Large intestine (tissue), 3 donors: ENCODE measurements at regions not wholly inside any gene's neighbourhood (a gene's known extent, or its start where the extent isn't known, plus 50 kb on each side); places are given as distances from the start of the nearest gene placed in this dataset.

Experiments
- DNase-seq, 2 donors: peaks; one replicate each; pipeline versions ENCODE4 v3.0.0 to v3.0.0-alpha.2; 2013
- H3K27ac ChIP-seq: one replicate; pipeline ENCODE4 v1.5.1; 2013; ENCODE audit warnings: low read length
- H3K27me3 ChIP-seq: 2 replicates; pipeline ENCODE4 v1.6.1; 2013; ENCODE audit warnings: low read length; ENCODE audit not compliant: control insufficient read depth, insufficient read depth
- H3K36me3 ChIP-seq: 2 replicates; pipeline ENCODE4 v1.6.1; 2013; ENCODE audit warnings: low read length; ENCODE audit not compliant: control insufficient read depth, insufficient read depth
- H3K4me1 ChIP-seq: one replicate; pipeline ENCODE4 v1.6.1; 2013; ENCODE audit warnings: low read length; ENCODE audit not compliant: control insufficient read depth, insufficient read depth
- H3K4me3 ChIP-seq: one replicate; pipeline ENCODE4 v1.5.1; 2013; ENCODE audit warnings: low read length
- H3K9me3 ChIP-seq: one replicate; pipeline ENCODE4 v1.6.1; 2013; ENCODE audit warnings: mild to moderate bottlenecking, low read depth, low read length, moderate library complexity; ENCODE audit not compliant: control insufficient read depth
- WGBS: methylation state at CpG from one replicate; pipeline ENCODE4 v1.1.5; 2013; ENCODE audit warnings: low lambda C conversion rate; ENCODE audit not compliant: insufficient coverage; 5-methylcytosine and 5-hydroxymethylcytosine counted together

GRCh38 chr5:3027866-3028635, 276.6 kb upstream of the IRX2 start:
- no peaks in the 10 kb centered on the region for H3K36me3 ChIP-seq
- H3K27me3 ChIP-seq, result no peaks in the 10 kb centered on the region
- WGBS, result 93% methylated on average over 3 of the region's 23 CpGs
- DNase-seq, result no peak
- H3K27ac ChIP-seq, result no peak overlapping the region
- peaks cover 4% of the 10 kb centered on the region for H3K9me3 ChIP-seq
- H3K4me1 ChIP-seq, result no peaks in the 10 kb centered on the region
- no peak overlapping the region for H3K4me3 ChIP-seq

- Histone ChIP-seq H3K4me1 (no peaks in the 10 kb centered on the region), H3K4me3 (no peak overlapping the region), H3K9me3 (peaks cover 4% of the 10 kb centered on the region), H3K27ac (no peak overlapping the region), H3K27me3 (no peaks in the 10 kb centered on the region), H3K36me3 (no peaks in the 10 kb centered on the region)
- whole genome bisulfite sequencing, result no CpG with 5 or more reads among the region's 17 CpGs
- no peak for DNase-seq
Observed at GRCh38 chr5:3027185-3027865, 275.8 kb upstream of the IRX2 start.

GRCh38 chr5:3026651-3027050, 275.2 kb upstream of the IRX2 start:
- H3K27ac ChIP-seq, result no peak overlapping the region
- H3K4me3 ChIP-seq, result no peak overlapping the region
- peaks cover 4% of the 10 kb centered on the region for H3K9me3 ChIP-seq
- H3K36me3 ChIP-seq, result no peaks in the 10 kb centered on the region
- WGBS, result no CpG with 5 or more reads among the region's 7 CpGs
- no peaks in the 10 kb centered on the region for H3K4me1 ChIP-seq
- no peaks in the 10 kb centered on the region for H3K27me3 ChIP-seq
- DNase-seq, result no peak

GRCh38 chr5:3026099-3026498, 274.6 kb upstream of the IRX2 start:
- no peak for DNase-seq
- Histone ChIP-seq H3K9me3 (peaks cover 4% of the 10 kb centered on the region), H3K4me1 (no peaks in the 10 kb centered on the region), H3K27me3 (no peaks in the 10 kb centered on the region), H3K27ac (no peak overlapping the region), H3K36me3 (no peaks in the 10 kb centered on the region), H3K4me3 (no peak overlapping the region)
- no CpG with 5 or more reads among the region's 9 CpGs for WGBS

- no peaks in the 10 kb centered on the region for H3K4me1 ChIP-seq
- 100% methylated on average over 2 of the region's 11 CpGs for WGBS
- no peak overlapping the region for H3K27ac ChIP-seq
- H3K4me3 ChIP-seq, result no peak overlapping the region
- no peak for DNase-seq
- no peaks in the 10 kb centered on the region for H3K27me3 ChIP-seq
- no peaks in the 10 kb centered on the region for H3K36me3 ChIP-seq
- peaks cover 4% of the 10 kb centered on the region for H3K9me3 ChIP-seq
Observed at GRCh38 chr5:3025392-3025791, 273.9 kb upstream of the IRX2 start.

- no CpG with 5 or more reads among the region's 6 CpGs for WGBS
Observed at GRCh38 chr5:3024976-3025375, 273.5 kb upstream of the IRX2 start.

GRCh38 chr5:3024554-3024953, 273.1 kb upstream of the IRX2 start:
- Histone ChIP-seq H3K4me3 (no peak overlapping the region), H3K9me3 (peaks cover 4% of the 10 kb centered on the region), H3K4me1 (no peaks in the 10 kb centered on the region), H3K36me3 (no peaks in the 10 kb centered on the region), H3K27me3 (no peaks in the 10 kb centered on the region), H3K27ac (no peak overlapping the region)
- WGBS, result no CpG with 5 or more reads among the region's 9 CpGs
- no peak for DNase-seq

More at GRCh38 chr5:3024976-3025375, 273.5 kb upstream of the IRX2 start:
- Histone ChIP-seq H3K36me3 (no peaks in the 10 kb centered on the region), H3K27ac (no peak overlapping the region), H3K9me3 (peaks cover 4% of the 10 kb centered on the region), H3K4me1 (no peaks in the 10 kb centered on the region), H3K27me3 (no peaks in the 10 kb centered on the region), H3K4me3 (no peak overlapping the region)
- DNase-seq, result no peak

- Histone ChIP-seq H3K36me3 (no peaks in the 10 kb centered on the region), H3K4me3 (no peak overlapping the region)
- WGBS, result 100% methylated on average over 1 of the region's 9 CpGs
Observed at GRCh38 chr5:3024126-3024525, 272.6 kb upstream of the IRX2 start.

GRCh38 chr5:3023656-3024055, 272.2 kb upstream of the IRX2 start:
- Histone ChIP-seq H3K4me3 (no peak overlapping the region), H3K27ac (no peak overlapping the region), H3K36me3 (no peaks in the 10 kb centered on the region), H3K4me1 (no peaks in the 10 kb centered on the region), H3K9me3 (peaks cover 4% of the 10 kb centered on the region), H3K27me3 (no peaks in the 10 kb centered on the region)
- no CpG with 5 or more reads among the region's 12 CpGs for WGBS
- DNase-seq, result no peak

More at GRCh38 chr5:3024126-3024525, 272.6 kb upstream of the IRX2 start:
- Histone ChIP-seq H3K4me1 (no peaks in the 10 kb centered on the region), H3K27ac (no peak overlapping the region), H3K9me3 (peaks cover 4% of the 10 kb centered on the region), H3K27me3 (no peaks in the 10 kb centered on the region)
- no peak for DNase-seq

- Histone ChIP-seq H3K4me1 (no peaks in the 10 kb centered on the region), H3K9me3 (no peaks in the 10 kb centered on the region), H3K4me3 (no peak overlapping the region), H3K36me3 (no peaks in the 10 kb centered on the region), H3K27ac (no peak overlapping the region), H3K27me3 (no peaks in the 10 kb centered on the region)
- no CpG with 5 or more reads among the region's 5 CpGs for WGBS
- no peak for DNase-seq
Observed at GRCh38 chr5:3022665-3023064, 271.2 kb upstream of the IRX2 start.
